IMR-90 (cell line): ENCODE measurements at regions not wholly inside any gene's neighbourhood (a gene's known extent, or its start where the extent isn't known, plus 50 kb on each side); places are given as distances from the start of the nearest gene placed in this dataset.
A peak's percentile ranks its signal among the peaks of the same experiment; 100 is the strongest.

Experiments
- ATAC-seq: fragments of 200-7000 bp; cut with Tn5 transposase; 2 replicates; pipeline ENCODE4 v1.9.1; 2020; ENCODE audit warnings: low read depth, mild to moderate bottlenecking, moderate library complexity
- BruUV-seq: library from RNA; stranded (reverse); fragments of 400-500 nt; replicated peaks from 2 replicates; lab custom pipeline; 2021; lab: Mats Ljungman, UMichigan
- CTCF ChIA-PET: fragments of 300-600 bp; formaldehyde crosslinking; extraction: SDS; loops from one replicate; lab custom pipeline; 2021; ENCODE audit warnings: antibody characterized with exemption; lab: Yijun Ruan, JAX
- POLR2A ChIA-PET: fragments of 300-600 bp; sonication (Branson Sonifier 250); formaldehyde crosslinking; loops from one replicate; lab custom pipeline; 2022; ENCODE audit warnings: antibody characterized with exemption; ENCODE audit not compliant: unreplicated experiment; lab: Charles Lee
- DNase-seq: peaks from one replicate; pipeline ENCODE4 v3.0.0; 2013
- H2AFZ ChIP-seq: replicated peaks from 2 replicates; pipeline ENCODE3; 2013; ENCODE audit warnings: low read length, mild to moderate bottlenecking; ENCODE audit not compliant: poor library complexity
- H2AK5ac ChIP-seq: 2 replicates; pipeline ENCODE4 v1.6.1; 2013; ENCODE audit warnings: low read depth, low read length, inconsistent platforms
- H2AK9ac ChIP-seq: replicated peaks from 2 replicates; pipeline ENCODE3; 2013; ENCODE audit warnings: mild to moderate bottlenecking, low read depth, low read length, moderate library complexity; ENCODE audit not compliant: poor library complexity
- H2BK120ac ChIP-seq: 2 replicates; pipeline ENCODE4 v1.6.1; 2013; ENCODE audit warnings: low read depth, low read length, inconsistent platforms
- H2BK15ac ChIP-seq: 3 replicates; pipeline ENCODE4 v1.6.1; 2013; ENCODE audit warnings: low read depth, low read length, inconsistent platforms
- H2BK20ac ChIP-seq: 2 replicates; pipeline ENCODE4 v1.6.1; 2013; ENCODE audit warnings: low read depth, mild to moderate bottlenecking, inconsistent platforms, low read length, moderate library complexity
- H2BK5ac ChIP-seq: 2 replicates; pipeline ENCODE4 v1.6.1; 2013; ENCODE audit warnings: mild to moderate bottlenecking, low read depth, low read length, inconsistent platforms; ENCODE audit not compliant: poor library complexity, severe bottlenecking
- H3K14ac ChIP-seq: replicated peaks from 2 replicates; pipeline ENCODE4 v1.6.1; 2013; ENCODE audit warnings: low read depth, low read length, inconsistent platforms
- H3K18ac ChIP-seq: 2 replicates; pipeline ENCODE4 v1.6.1; 2013; ENCODE audit warnings: low read depth, low read length, control low read depth
- H3K23ac ChIP-seq: 2 replicates; pipeline ENCODE4 v1.6.1; 2013; ENCODE audit warnings: low read depth, low read length, inconsistent platforms
- H3K27ac ChIP-seq: 2 replicates; pipeline ENCODE4 v1.5.1; 2013; ENCODE audit warnings: mild to moderate bottlenecking, control low read depth, low read length; ENCODE audit not compliant: insufficient read depth
- H3K27me3 ChIP-seq: 2 replicates; pipeline ENCODE4 v1.6.1; 2013; ENCODE audit warnings: low read length; ENCODE audit not compliant: control insufficient read depth, insufficient read depth
- H3K36me3 ChIP-seq: 2 replicates; pipeline ENCODE4 v1.6.1; 2013; ENCODE audit warnings: low read length, mixed read lengths; ENCODE audit not compliant: control insufficient read depth, insufficient read depth
- H3K4ac ChIP-seq: 2 replicates; pipeline ENCODE4 v1.6.1; 2013; ENCODE audit warnings: low read depth, low read length, inconsistent platforms
- H3K4me1 ChIP-seq: 2 replicates; pipeline ENCODE4 v1.6.1; 2013; ENCODE audit warnings: low read length, mixed read lengths; ENCODE audit not compliant: control insufficient read depth, insufficient read depth
- H3K4me2 ChIP-seq: 2 replicates; pipeline ENCODE4 v1.6.1; 2013; ENCODE audit warnings: low read depth, mild to moderate bottlenecking, control low read depth, low read length, moderate library complexity
- H3K4me3 ChIP-seq: 2 replicates; pipeline ENCODE4 v1.5.1; 2013; ENCODE audit warnings: low read depth, mild to moderate bottlenecking, control low read depth, low read length, moderate library complexity; ENCODE audit not compliant: insufficient read depth
- H3K56ac ChIP-seq: 2 replicates; pipeline ENCODE4 v1.6.1; 2013; ENCODE audit warnings: low read length, inconsistent platforms; ENCODE audit not compliant: insufficient read depth; ENCODE audit errors: extremely low read depth
- H3K79me1 ChIP-seq, 2 experiments: 2 replicates each; pipeline ENCODE4 v1.6.1; 2013; ENCODE audit warnings: low read length in 2 of 2, inconsistent platforms in 1 of 2, low read depth in 1 of 2
- H3K9ac ChIP-seq: 2 replicates; pipeline ENCODE4 v1.6.1; 2013; ENCODE audit warnings: low read depth, low read length, control low read depth
- H3K9me1 ChIP-seq: 2 replicates; pipeline ENCODE4 v1.6.1; 2013; ENCODE audit warnings: low read length, inconsistent platforms; ENCODE audit not compliant: insufficient read depth
- H3K9me3 ChIP-seq: 2 replicates; pipeline ENCODE4 v1.6.1; 2013; ENCODE audit warnings: low read length; ENCODE audit not compliant: control insufficient read depth, insufficient read depth
- H4K20me1 ChIP-seq: 2 replicates; pipeline ENCODE4 v1.6.1; 2013; ENCODE audit warnings: low read length, inconsistent platforms; ENCODE audit not compliant: insufficient read depth
- H4K5ac ChIP-seq: 2 replicates; pipeline ENCODE4 v1.6.1; 2013; ENCODE audit warnings: mild to moderate bottlenecking, low read depth, low read length, control low read depth
- H4K8ac ChIP-seq, 2 experiments: 2 replicates each; pipeline ENCODE4 v1.6.1; 2013; ENCODE audit warnings: low read depth in 2 of 2, low read length in 2 of 2, control low read depth in 1 of 2, inconsistent platforms in 1 of 2
- H4K91ac ChIP-seq: 2 replicates; pipeline ENCODE4 v1.6.1; 2013; ENCODE audit warnings: low read depth, low read length, inconsistent platforms; ENCODE audit not compliant: insufficient read depth
- BHLHE40 ChIP-seq: fragments of 150-350 bp; IDR thresholded peaks from 2 replicates; pipeline ENCODE4 v1.6.1; 2016; ENCODE audit warnings: mild to moderate bottlenecking, low read depth, low read length
- NFE2L2 ChIP-seq: fragments of 150-350 bp; IDR thresholded peaks from 2 replicates; pipeline ENCODE4 v1.6.1; 2016; ENCODE audit warnings: low read depth, mild to moderate bottlenecking, low read length
- RAD21 ChIP-seq: IDR thresholded peaks from 2 replicates; pipeline ENCODE4 v1.6.1; 2012; ENCODE audit warnings: low read length, improper control_type of control experiment
- RFX5 ChIP-seq: IDR thresholded peaks from 2 replicates; pipeline ENCODE4 v1.8.0; 2012; ENCODE audit warnings: low read depth, mild to moderate bottlenecking, low read length, moderate library complexity
- SMC3 ChIP-seq: fragments of 150-350 bp; IDR thresholded peaks from 2 replicates; pipeline ENCODE4 v1.6.1; 2016; ENCODE audit warnings: low read depth, mild to moderate bottlenecking, antibody characterized with exemption, low read length, moderate library complexity
- WGBS, 2 experiments: methylation state at CpG; one replicate each; pipeline versions ENCODE4 v1.1.5 to v1.1.7; 2013; ENCODE audit warnings: missing lambda C conversion rate in 2 of 2; ENCODE audit not compliant: insufficient read length in 1 of 2; ENCODE audit errors: extremely low coverage in 2 of 2; 5-methylcytosine and 5-hydroxymethylcytosine counted together
- dilution Hi-C: fragments of 300-500 bp; cut with HindIII; formaldehyde crosslinking; loops from one replicate; pipeline ENCODE4 v1.14.3; 2018; ENCODE audit warnings: low sequenced_read_pairs; ENCODE audit not compliant: unreplicated experiment
- in situ Hi-C: fragments of 300-500 bp; cut with MboI; formaldehyde crosslinking; loops from 3 replicates; pipeline ENCODE4 v1.14.3; 2019; ENCODE audit warnings: low sequenced_read_pairs, inconsistent platforms, mixed read lengths
- intact Hi-C: fragments of 100-400 bp; cut with micrococcal nuclease; formaldehyde crosslinking; loops from 2 replicates; pipeline ENCODE4 v1.10.0; 2022
- TF ChIP-seq, protein P1 (sequence below): fragments of 150-350 bp; IDR thresholded peaks from 2 replicates; pipeline ENCODE4 v1.6.1; 2016; ENCODE audit warnings: low read depth, mild to moderate bottlenecking, low read length, moderate library complexity, borderline replicate concordance

DNA sequence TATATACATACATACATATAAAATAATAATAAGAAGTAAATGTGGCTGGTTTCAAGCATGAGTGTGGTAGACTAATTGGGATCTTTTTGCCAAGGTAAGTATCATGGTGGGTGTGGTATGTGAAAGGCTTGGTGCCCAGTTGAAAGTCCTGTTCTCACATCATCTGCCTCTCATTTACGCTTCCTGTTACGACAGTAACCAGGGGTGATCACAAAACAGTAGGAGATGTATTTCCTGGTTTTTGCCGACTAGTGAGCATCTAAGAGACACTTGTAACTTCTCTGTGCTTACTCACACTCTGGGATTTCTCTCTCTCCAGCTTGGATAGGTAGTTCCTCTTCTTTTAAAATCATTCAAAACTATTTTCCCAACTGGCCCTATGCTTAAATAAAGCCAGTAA, 1028.3 kb upstream of the NR2F2 start:
- Histone ChIP-seq H3K23ac (no peak overlapping the region), H2BK15ac (peak overlapping the region; percentile 45; the same call in 1 of the 3 replicates), H2AK5ac (peak overlapping the region; percentile 62; the same call in 1 of the 2 replicates), H4K8ac (no peak overlapping the region), H2AK9ac (no peak overlapping the region), H4K5ac (no peak overlapping the region), H3K79me1 (no peaks in the 10 kb centered on the region), H3K4me1 (peaks cover 7% of the 10 kb centered on the region), H3K9ac (no peak overlapping the region), H3K14ac (no peak overlapping the region), H4K20me1 (no peaks in the 10 kb centered on the region), H2BK120ac (no peak overlapping the region), H3K27me3 (no peaks in the 10 kb centered on the region), H3K9me3 (no peaks in the 10 kb centered on the region), H3K4me3 (no peak overlapping the region), H3K18ac (0 out of 2 replicates have a peak overlapping the region, but pooled peaks have one; percentile 26), H3K4me2 (no peak overlapping the region), H2BK20ac (0 out of 2 replicates have a peak overlapping the region, but pooled peaks have one; percentile 10), H3K36me3 (no peaks in the 10 kb centered on the region), H2AFZ (no peak overlapping the region), H3K9me1 (peaks cover 5% of the 10 kb centered on the region), H3K56ac (no peak overlapping the region), H3K27ac (no peak overlapping the region), H4K91ac (no peak overlapping the region), H3K4ac (no peak overlapping the region), H2BK5ac (no peak overlapping the region)
- BruUV-seq = no TSS peak
- WGBS, 2 experiments = no CpG with 5 or more reads among the region's 3 CpGs
- TF ChIP-seq RFX5 (no peak), BHLHE40 (no peak), NFE2L2 (no peak), SMC3 (no peak), RAD21 (no peak)
- TF ChIP-seq, protein P1, sequence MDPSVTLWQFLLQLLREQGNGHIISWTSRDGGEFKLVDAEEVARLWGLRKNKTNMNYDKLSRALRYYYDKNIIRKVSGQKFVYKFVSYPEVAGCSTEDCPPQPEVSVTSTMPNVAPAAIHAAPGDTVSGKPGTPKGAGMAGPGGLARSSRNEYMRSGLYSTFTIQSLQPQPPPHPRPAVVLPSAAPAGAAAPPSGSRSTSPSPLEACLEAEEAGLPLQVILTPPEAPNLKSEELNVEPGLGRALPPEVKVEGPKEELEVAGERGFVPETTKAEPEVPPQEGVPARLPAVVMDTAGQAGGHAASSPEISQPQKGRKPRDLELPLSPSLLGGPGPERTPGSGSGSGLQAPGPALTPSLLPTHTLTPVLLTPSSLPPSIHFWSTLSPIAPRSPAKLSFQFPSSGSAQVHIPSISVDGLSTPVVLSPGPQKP = no peak
- in situ Hi-C loops = no loop called here
- ATAC-seq (no peak), DNase-seq (no peak)
- dilution Hi-C loops = no loop called here
- CTCF ChIA-PET = no interaction called here
- intact Hi-C loops = no loop called here
- POLR2A ChIA-PET = no interaction called here
